Muscle of back (tissue), 3 donors: ENCODE measurements at regions not wholly inside any gene's neighbourhood (a gene's known extent, or its start where the extent isn't known, plus 50 kb on each side); places are given as distances from the start of the nearest gene placed in this dataset.
A peak's percentile ranks its signal among the peaks of the same experiment; 100 is the strongest.
"Not testable (repeated sequence)": the region's sequence is repeated elsewhere in the genome, so short reads cannot be mapped to it uniquely, and the experiment has no call there.

ENCODE experiments used
- DNase-seq, 3 donors: peaks; one replicate each; pipeline versions ENCODE4 v3.0.0 to v3.0.0-alpha.2; 2013

DNA sequence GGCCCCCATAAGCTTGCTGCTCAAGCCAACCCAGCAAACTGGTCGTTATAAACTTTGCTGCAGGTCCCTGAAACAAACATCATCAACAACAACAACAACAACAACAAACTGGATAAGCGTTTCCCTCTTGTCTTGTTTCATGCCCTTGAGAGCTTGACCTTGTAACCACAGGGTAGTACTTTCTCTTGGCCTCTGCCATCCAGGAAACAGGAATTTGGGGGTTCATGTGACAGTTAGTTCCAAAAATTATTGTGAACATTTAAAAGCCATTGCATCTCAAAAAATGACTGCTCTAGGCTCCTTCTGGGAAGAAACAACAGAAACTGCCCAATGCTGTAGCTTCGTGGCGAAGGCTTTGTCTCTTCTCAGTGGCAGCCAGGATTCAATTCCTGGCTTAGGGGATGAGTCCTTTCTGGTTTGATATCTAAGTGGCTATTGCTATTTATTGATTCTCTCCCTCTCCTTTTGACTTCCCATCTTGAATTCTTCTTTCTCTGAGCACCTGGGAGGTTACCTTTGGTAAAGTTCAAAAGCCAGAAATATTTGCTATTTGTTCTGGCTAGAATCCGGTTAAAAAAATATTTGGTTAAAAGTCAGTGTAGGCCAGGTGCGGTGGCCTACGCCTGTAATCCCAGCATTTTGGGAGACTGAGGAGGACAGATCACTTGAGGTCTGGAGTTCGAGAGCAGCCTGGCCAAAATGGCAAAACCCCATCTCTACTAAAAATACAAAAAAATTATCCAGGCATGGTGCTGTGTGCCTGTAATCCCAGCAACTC is 52.0 kb upstream of the CPM start:
- no peak for DNase-seq

DNA sequence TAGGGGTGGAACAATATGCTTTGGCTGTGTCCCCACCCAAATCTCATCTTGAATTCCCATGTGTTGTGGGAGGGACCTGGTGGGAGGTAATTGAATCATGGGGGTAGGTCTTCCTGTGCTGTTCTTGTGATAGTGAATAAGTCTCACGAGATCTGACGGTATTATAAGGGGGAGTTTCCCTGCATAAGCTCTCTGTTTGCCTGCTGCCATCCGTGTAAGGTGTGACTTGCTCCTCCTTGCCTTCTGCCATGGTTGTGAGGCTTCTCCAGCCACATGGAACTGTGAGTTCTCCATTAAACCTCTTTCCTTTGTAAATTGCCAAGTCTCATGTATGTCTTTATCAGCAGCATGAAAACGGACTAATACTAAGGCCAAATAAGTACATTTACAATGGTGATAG is 64.6 kb upstream of the CPM start:
- DNase-seq, result not testable (repeated sequence)

DNA sequence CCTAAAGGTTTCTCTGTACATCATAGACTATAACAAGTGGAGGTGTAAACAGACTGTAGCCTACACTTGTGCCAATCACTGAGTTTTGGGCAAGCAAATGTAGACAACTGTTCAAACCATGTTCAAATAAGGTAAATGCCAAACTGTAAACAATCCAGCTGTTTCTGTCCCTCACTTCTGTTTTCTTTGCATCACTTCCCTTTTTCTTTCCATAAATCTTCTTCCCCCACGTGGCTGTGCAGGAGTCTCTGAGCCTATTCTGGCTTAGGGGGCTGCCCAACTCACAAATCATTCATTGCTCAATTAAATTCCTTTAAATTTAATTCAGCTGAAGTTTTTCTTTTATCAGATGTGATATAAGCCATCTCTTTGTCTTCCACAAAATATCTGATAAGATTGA is 65.1 kb upstream of the CPM start:
- DNase-seq, result no peak

DNA sequence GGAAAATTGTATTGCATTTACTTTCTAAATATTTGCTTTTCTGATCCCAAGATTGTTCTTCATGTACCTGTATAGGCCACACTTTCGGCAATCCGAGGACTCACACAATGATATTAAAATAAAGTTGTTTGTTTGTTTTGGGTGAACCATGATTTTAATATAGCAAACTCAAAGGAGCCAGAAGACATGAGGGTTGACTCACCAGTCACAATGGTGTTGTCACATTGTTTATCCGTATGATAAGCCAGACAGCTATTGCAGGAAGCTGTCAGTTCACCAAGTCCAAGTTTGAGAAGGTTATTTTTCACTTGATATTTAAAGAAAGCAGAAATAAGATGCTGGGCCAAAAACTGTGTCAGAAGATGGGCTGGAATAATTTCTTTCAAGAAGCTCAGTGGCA is 67.1 kb upstream of the CPM start:
- no peak for DNase-seq

DNA sequence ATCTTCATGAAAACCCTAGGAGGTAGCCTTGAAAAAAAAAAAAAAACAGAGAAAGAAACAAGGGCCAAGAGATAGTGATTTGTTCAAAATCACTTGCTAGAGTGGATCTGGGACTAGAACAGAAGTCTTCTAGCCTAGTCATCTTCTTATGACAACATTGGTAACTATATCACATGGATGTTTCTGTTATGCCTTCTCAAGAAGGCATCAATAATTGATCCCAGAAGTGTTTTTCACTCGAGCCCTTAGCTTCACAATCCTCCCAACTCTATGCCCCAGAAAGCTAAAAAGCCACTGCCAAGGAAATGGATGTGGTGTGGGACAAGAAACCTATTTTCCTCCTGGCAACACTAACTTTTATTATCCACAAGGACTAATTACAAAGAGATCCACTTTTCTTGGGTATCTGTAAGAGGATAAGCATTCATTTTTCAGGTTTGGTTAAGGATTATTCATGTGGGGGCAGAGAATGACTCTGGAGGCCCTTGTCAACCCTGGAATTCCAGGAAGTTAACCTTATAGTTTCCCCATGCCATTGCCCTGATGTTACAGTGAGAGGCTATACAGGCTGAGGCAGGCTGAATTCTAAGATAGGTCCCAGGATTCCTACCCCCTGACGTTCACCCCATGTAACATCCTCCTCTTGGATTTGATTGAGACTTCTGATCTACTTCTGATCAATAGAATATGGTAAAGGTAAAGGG is 67.7 kb upstream of the CPM start:
- peak in 1 of 3 donors; percentile 24 for DNase-seq

- DNase-seq, result no peak
These were observed 68.3 kb upstream of the CPM start for GRCh38 chr12:69001251-69001650.

GRCh38 chr12:69002969-69003368 is 70.0 kb upstream of the CPM start:
- DNase-seq, result no peak

- DNase-seq, result no peak
These were observed 71.0 kb upstream of the CPM start for GRCh38 chr12:69003991-69004390.

DNA sequence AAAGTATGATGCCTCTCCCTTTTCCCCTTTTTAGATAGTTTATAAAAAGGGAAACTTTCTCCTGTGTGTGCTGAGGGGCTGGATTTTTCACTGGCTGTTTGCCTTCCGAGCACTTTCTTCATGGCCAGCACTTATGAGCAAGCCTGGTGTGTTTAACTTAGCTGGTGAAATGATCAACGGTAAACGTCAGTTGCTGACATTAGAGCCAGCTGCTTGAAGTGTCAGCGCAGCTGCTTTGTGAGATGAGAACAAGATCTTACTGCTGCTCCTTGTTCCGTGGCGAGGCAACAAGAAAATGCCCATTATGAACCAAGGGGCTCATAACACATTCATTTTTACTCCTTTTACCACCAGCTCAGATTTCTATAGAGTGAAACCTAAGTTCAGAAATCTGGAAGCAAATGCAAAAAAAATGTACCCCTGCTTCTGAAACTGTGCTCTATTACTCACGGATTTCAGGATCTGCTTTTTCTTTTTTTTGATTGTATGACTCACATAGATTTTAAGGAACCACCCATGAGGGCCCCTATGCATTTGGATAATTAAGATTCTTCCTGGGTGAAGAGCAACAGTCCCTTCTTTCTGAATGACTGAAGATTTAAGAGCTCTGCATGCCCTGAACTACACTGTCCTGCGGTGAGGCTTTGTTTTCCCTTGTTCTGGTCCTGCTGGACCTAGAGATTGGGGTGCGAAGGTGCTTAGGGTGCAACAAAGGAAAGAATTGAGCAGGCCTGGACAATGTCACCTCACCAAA is 74.3 kb upstream of the CPM start:
- peak; percentile 76 to 86 (median 78) for DNase-seq

DNA sequence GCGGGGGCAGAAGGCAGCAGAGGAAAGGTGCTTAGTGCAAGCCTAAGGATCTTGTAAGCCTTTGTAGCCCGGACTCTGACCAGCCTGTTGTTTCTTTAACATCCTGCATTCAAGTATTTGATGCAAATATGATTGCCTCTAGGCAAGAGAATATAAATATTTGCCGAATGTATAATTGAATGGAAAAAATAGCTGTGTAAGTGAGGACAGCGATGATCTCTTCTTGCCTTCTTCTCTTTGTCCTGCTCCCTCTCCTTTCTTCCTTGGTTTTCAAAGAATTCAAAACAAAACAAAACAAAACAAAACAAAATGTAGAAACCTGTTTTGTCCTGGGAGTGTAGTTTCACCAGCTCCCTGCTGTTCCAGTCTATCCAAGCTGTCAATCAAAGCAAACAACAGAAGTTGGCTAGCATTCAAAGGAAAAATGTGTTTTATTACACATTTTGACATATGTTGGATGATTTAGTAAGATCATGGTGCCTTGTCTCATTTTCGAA is 74.9 kb upstream of the CPM start:
- peak in 2 of 3 donors; percentile 11 to 29 for DNase-seq

DNA sequence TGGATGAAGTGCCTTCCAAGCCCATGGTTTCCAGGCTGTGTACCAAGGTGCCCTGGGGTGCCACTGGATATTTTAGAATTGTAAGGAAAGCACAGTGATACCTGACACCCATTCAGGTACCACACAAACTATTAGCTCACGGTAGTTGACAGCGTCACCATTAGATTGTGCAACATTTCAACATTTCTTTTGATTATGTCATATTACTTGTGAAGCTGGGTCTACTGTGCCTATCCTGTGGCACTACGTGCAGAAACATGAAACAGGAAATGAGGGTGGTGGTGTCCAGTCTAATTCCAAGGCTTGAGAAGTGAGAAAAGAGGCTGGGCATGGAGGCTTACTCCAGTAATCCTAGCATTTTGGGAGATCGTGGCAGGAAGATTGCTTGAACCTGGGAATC is 75.5 kb upstream of the CPM start:
- no peak for DNase-seq

GRCh38 chr12:69014047-69014446 is 81.1 kb upstream of the CPM start:
- DNase-seq, result no peak

GRCh38 chr12:69015017-69015416 is 82.0 kb upstream of the CPM start:
- no peak for DNase-seq

- no peak for DNase-seq
These were observed 82.9 kb upstream of the CPM start for GRCh38 chr12:69015831-69016230.

GRCh38 chr12:69019082-69019481 is 86.1 kb upstream of the CPM start:
- no peak for DNase-seq

GRCh38 chr12:69019910-69020309 is 86.9 kb upstream of the CPM start:
- no peak for DNase-seq

DNA sequence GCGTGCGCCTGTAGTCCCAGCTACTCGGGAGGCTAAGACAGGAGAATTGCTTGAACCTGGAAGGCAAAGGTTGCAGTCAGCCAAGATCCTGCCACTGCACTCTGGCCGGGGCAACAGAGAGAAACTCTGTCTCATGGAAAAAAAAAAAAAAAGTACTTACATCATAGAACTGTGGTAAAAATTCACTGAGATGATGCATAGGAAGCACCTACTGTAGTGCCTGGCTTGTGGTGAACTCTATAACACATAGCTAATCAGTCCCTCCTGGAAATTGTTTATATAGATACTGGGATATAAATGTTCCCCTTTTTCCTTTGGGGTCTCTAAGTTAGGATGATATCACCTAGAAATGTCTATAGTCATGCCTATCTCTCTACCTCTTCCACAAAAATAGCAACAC is 89.7 kb upstream of the CPM start:
- DNase-seq, result no peak

DNA sequence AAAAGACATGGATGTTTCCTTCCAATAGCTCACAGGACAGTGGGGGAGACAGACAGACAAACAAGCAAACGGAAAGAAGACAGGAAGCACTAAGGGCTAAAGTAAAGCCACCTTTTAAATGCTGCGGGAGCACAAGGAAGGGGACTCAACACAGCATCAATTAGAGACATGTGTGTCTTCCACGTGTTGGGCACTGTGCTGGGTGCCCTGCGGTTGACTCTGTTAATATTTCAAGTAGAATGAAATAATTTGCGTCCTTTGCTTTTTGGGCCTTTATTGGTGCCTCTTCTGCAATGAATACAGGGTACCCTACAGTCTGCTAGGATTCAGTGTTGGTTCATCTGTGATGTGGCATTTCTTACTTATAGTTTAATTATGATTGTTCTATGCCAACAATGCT is 90.9 kb upstream of the CPM start:
- no peak for DNase-seq

GRCh38 chr12:69024413-69024812 is 91.4 kb upstream of the CPM start:
- DNase-seq, result no peak

- DNase-seq, result no peak
These were observed 91.9 kb upstream of the CPM start for GRCh38 chr12:69024907-69025306.

- DNase-seq, result no peak
These were observed 93.4 kb upstream of the CPM start for GRCh38 chr12:69026336-69026735.

GRCh38 chr12:69027411-69027881 is 94.5 kb upstream of the CPM start:
- no peak for DNase-seq
